ENCODE measurements at regions not wholly inside any gene's neighbourhood (a gene's known extent, or its start where the extent isn't known, plus 50 kb on each side); places are given as distances from the start of the nearest gene placed in this dataset.

GRCh38 chr7:52685333-52685732 is 350.1 kb upstream of the POM121L12 start:
- Histone ChIP-seq H3K4me1 (no peaks in the 10 kb centered on the region), H3K4me2 (no peak overlapping the region), H3K27ac (no peak overlapping the region), H3K4me3 (no peak overlapping the region), H3K27me3 (no peaks in the 10 kb centered on the region), H4K20me1 (no peaks in the 10 kb centered on the region), H3K36me3 (no peaks in the 10 kb centered on the region), H3K9me3 (no peaks in the 10 kb centered on the region), H3K9ac (no peak overlapping the region)
- TF ChIP-seq Cebpa-rat (IDR thresholded peaks at IDR 0.05) = no peak

GRCh38 chr7:52684388-52684787 is 351.0 kb upstream of the POM121L12 start:
- Histone ChIP-seq H3K9ac (no peak overlapping the region), H3K4me1 (no peaks in the 10 kb centered on the region), H3K27me3 (no peaks in the 10 kb centered on the region), H3K27ac (no peak overlapping the region), H4K20me1 (no peaks in the 10 kb centered on the region), H3K36me3 (no peaks in the 10 kb centered on the region), H3K4me2 (no peak overlapping the region), H3K4me3 (no peak overlapping the region), H3K9me3 (no peaks in the 10 kb centered on the region)
- no peak for TF ChIP-seq Cebpa-rat (IDR thresholded peaks at IDR 0.05)

- no peak overlapping the region for H3K9ac ChIP-seq
- H3K27ac ChIP-seq = no peak overlapping the region
- no peaks in the 10 kb centered on the region for H3K27me3 ChIP-seq
- H3K9me3 ChIP-seq = no peaks in the 10 kb centered on the region
- no peaks in the 10 kb centered on the region for H4K20me1 ChIP-seq
- no peak for TF ChIP-seq Cebpa-rat (IDR thresholded peaks at IDR 0.05)
- H3K4me3 ChIP-seq = no peak overlapping the region
- no peaks in the 10 kb centered on the region for H3K4me1 ChIP-seq
- no peak overlapping the region for H3K4me2 ChIP-seq
- H3K36me3 ChIP-seq = no peaks in the 10 kb centered on the region
These were observed 352.4 kb upstream of the POM121L12 start for GRCh38 chr7:52682993-52683392.

GRCh38 chr7:52670608-52671225 is 364.7 kb upstream of the POM121L12 start:
- H4K20me1 ChIP-seq = no peaks in the 10 kb centered on the region
- no peak overlapping the region for H3K27ac ChIP-seq
- H3K4me1 ChIP-seq = no peaks in the 10 kb centered on the region
- H3K36me3 ChIP-seq = no peaks in the 10 kb centered on the region
- H3K4me3 ChIP-seq = no peak overlapping the region
- no peaks in the 10 kb centered on the region for H3K27me3 ChIP-seq
- H3K9me3 ChIP-seq = no peaks in the 10 kb centered on the region
- H3K9ac ChIP-seq = no peak overlapping the region
- H3K4me2 ChIP-seq = no peak overlapping the region
- no peak for TF ChIP-seq Cebpa-rat (IDR thresholded peaks at IDR 0.05)

DNA sequence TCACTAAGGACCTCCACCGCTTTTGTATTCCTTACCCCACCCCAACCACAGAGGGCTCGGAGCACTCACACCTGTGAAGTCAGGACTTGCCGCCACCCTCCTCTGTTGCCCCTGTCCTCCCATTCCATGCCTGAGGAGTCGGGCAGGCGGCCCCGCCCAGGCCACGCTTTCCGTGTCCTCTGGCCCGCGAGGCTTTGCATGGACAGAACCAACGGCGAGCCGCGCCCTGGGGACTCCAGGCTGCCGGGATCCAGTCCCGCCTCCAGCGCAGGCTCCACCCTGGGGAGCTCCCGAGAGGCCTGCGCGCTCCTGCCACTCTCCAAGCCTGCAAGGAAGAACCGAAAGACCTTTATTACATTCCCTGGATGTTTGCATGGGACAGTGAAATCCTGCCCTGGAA is 366.4 kb upstream of the POM121L12 start:
- Histone ChIP-seq H3K4me2 (no peak overlapping the region), H3K27me3 (no peaks in the 10 kb centered on the region), H3K4me1 (no peaks in the 10 kb centered on the region), H3K4me3 (no peak overlapping the region), H3K9ac (no peak overlapping the region), H3K27ac (no peak overlapping the region), H3K9me3 (no peaks in the 10 kb centered on the region), H3K36me3 (no peaks in the 10 kb centered on the region), H4K20me1 (no peaks in the 10 kb centered on the region)
- TF ChIP-seq Cebpa-rat (IDR thresholded peaks at IDR 0.05) = no peak

DNA sequence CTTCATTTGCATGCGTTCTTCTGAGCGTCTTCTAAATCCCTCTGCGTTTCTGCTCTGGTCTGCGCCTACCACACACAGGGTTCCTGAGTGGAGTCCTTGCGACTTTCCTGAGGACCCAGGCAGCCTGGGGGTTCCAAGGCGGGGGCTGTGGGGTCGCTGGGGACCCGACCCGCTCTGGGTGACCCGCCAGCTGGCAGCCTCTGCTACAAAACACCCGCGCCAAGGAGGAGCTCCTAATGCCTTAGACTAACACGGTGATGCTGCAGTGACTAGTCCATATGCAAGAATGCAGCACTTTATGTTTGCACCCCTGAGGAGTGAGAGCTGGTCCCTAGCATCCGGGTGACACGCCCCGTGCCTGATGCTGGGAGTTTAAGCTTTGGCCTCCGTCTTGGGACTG is 367.0 kb upstream of the POM121L12 start:
- Histone ChIP-seq H3K4me3 (no peak overlapping the region), H4K20me1 (no peaks in the 10 kb centered on the region), H3K27ac (no peak overlapping the region), H3K9me3 (no peaks in the 10 kb centered on the region), H3K4me2 (no peak overlapping the region), H3K4me1 (no peaks in the 10 kb centered on the region), H3K9ac (no peak overlapping the region), H3K36me3 (no peaks in the 10 kb centered on the region), H3K27me3 (no peaks in the 10 kb centered on the region)
- TF ChIP-seq Cebpa-rat (IDR thresholded peaks at IDR 0.05) = no peak

DNA sequence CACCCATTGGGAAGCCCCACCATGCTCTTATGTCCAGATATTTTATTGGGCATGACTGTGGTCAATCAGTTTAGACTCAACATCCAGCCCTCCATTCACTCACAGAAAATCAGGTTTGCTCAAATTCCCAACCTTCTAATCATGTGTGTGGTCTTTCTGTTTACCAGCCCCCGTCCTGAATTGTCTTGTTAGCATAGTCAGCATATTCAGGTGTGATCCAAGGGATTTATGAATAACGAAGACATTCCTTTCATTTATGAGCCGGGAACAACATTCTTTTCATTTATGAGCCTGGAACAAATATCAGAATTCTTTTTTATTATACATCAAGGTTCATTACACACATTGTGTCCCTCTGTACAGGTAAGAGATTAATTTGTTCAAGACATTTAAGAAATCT is 376.3 kb upstream of the POM121L12 start:
- H3K9me3 ChIP-seq = no peaks in the 10 kb centered on the region
- H4K20me1 ChIP-seq = no peaks in the 10 kb centered on the region
- no peak overlapping the region for H3K4me3 ChIP-seq
- no peaks in the 10 kb centered on the region for H3K36me3 ChIP-seq
- H3K27ac ChIP-seq = no peak overlapping the region
- no peak overlapping the region for H3K9ac ChIP-seq
- H3K4me1 ChIP-seq = no peaks in the 10 kb centered on the region
- no peak overlapping the region for H3K4me2 ChIP-seq
- no peaks in the 10 kb centered on the region for H3K27me3 ChIP-seq
- TF ChIP-seq Cebpa-rat (IDR thresholded peaks at IDR 0.05) = no peak

- Histone ChIP-seq H3K9me3 (no peaks in the 10 kb centered on the region), H3K27me3 (no peaks in the 10 kb centered on the region), H3K4me3 (no peak overlapping the region), H3K9ac (no peak overlapping the region), H3K4me1 (no peaks in the 10 kb centered on the region), H3K4me2 (no peak overlapping the region), H3K36me3 (no peaks in the 10 kb centered on the region), H3K27ac (no peak overlapping the region), H4K20me1 (no peaks in the 10 kb centered on the region)
- no peak for TF ChIP-seq Cebpa-rat (IDR thresholded peaks at IDR 0.05)
These were observed 379.3 kb upstream of the POM121L12 start for GRCh38 chr7:52656098-52656497.

GRCh38 chr7:52652621-52653020 is 382.8 kb upstream of the POM121L12 start:
- no peak for TF ChIP-seq Cebpa-rat (IDR thresholded peaks at IDR 0.05)
- Histone ChIP-seq H3K27me3 (no peaks in the 10 kb centered on the region), H3K4me3 (no peak overlapping the region), H3K36me3 (no peaks in the 10 kb centered on the region), H4K20me1 (no peaks in the 10 kb centered on the region), H3K27ac (no peak overlapping the region), H3K9me3 (no peaks in the 10 kb centered on the region), H3K4me2 (no peak overlapping the region), H3K4me1 (no peaks in the 10 kb centered on the region), H3K9ac (no peak overlapping the region)

- Histone ChIP-seq H3K4me3 (no peak overlapping the region), H3K27me3 (no peaks in the 10 kb centered on the region), H3K4me2 (no peak overlapping the region), H3K27ac (no peak overlapping the region), H3K9ac (no peak overlapping the region), H3K4me1 (no peaks in the 10 kb centered on the region), H3K9me3 (no peaks in the 10 kb centered on the region), H3K36me3 (no peaks in the 10 kb centered on the region), H4K20me1 (no peaks in the 10 kb centered on the region)
- TF ChIP-seq Cebpa-rat (IDR thresholded peaks at IDR 0.05) = no peak
These were observed 386.6 kb upstream of the POM121L12 start for GRCh38 chr7:52648872-52649271.

DNA sequence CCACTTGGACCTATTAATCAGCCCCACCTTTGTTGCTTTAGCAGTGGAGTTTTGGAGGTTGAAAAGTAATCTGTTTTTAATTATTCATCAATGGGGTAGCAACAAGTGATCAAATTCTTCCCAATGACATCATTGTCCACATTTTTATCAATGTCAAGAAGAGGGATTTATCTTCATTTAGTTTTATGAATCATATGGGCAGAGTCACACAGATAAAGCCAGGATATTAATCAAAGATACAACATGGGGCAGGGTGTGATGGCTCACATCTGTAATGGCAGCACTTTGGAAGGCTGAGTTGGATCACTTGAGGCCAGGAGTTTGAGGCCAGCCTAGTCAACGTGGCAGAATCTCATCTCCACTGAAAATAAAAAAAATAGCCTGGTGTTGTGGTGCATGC is 388.4 kb upstream of the POM121L12 start:
- no peaks in the 10 kb centered on the region for H3K9me3 ChIP-seq
- H3K27ac ChIP-seq = no peak overlapping the region
- no peaks in the 10 kb centered on the region for H3K4me1 ChIP-seq
- H3K9ac ChIP-seq = no peak overlapping the region
- no peaks in the 10 kb centered on the region for H3K36me3 ChIP-seq
- no peak for TF ChIP-seq Cebpa-rat (IDR thresholded peaks at IDR 0.05)
- H4K20me1 ChIP-seq = no peaks in the 10 kb centered on the region
- H3K27me3 ChIP-seq = no peaks in the 10 kb centered on the region
- H3K4me2 ChIP-seq = no peak overlapping the region
- H3K4me3 ChIP-seq = no peak overlapping the region
